ENCODE measurements at regions not wholly inside any gene's neighbourhood (a gene's known extent, or its start where the extent isn't known, plus 50 kb on each side); places are given as distances from the start of the nearest gene placed in this dataset.

GRCh38 chr7:155138204-155138603 is 68.1 kb downstream of the HTR5A start:
- peaks cover 13% of the 10 kb centered on the region for H3K27me3 ChIP-seq (replicated peaks; ENCODE audit: control insufficient read depth, insufficient read depth, low read length)

GRCh38 chr7:155141562-155141961 is 71.4 kb downstream of the HTR5A start:
- Histone ChIP-seq H3K27me3 (replicated peaks; ENCODE audit: control insufficient read depth, insufficient read depth, low read length) (peaks cover 22% of the 10 kb centered on the region), H3K9me3 (ENCODE audit: control insufficient read depth, low read length) (no peaks in the 10 kb centered on the region), H3K4me3 (ENCODE audit: low read length) (no peak overlapping the region), H3K9ac (ENCODE audit: low read length) (no peak overlapping the region), H3K36me3 (ENCODE audit: control insufficient read depth, insufficient read depth, low read length, severe bottlenecking) (no peaks in the 10 kb centered on the region), H3K4me1 (ENCODE audit: control insufficient read depth, insufficient read depth, low read length) (no peaks in the 10 kb centered on the region)
- DNase-seq (ENCODE audit: low read depth) = no peak

More at GRCh38 chr7:155138204-155138603, 68.1 kb downstream of the HTR5A start:
- Histone ChIP-seq H3K4me1 (ENCODE audit: control insufficient read depth, insufficient read depth, low read length) (no peaks in the 10 kb centered on the region), H3K4me3 (ENCODE audit: low read length) (no peak overlapping the region), H3K9me3 (ENCODE audit: control insufficient read depth, low read length) (no peaks in the 10 kb centered on the region), H3K9ac (ENCODE audit: low read length) (no peak overlapping the region), H3K36me3 (ENCODE audit: control insufficient read depth, insufficient read depth, low read length, severe bottlenecking) (no peaks in the 10 kb centered on the region)
- DNase-seq (ENCODE audit: low read depth) = no peak

- H3K4me1 ChIP-seq (ENCODE audit: control insufficient read depth, insufficient read depth, low read length) = no peaks in the 10 kb centered on the region
- DNase-seq (ENCODE audit: low read depth) = no peak
These were observed 73.3 kb downstream of the HTR5A start for GRCh38 chr7:155143381-155143780.

GRCh38 chr7:155144371-155144770 is 74.2 kb downstream of the HTR5A start:
- Histone ChIP-seq H3K9ac (ENCODE audit: low read length) (no peak overlapping the region), H3K9me3 (ENCODE audit: control insufficient read depth, low read length) (no peaks in the 10 kb centered on the region), H3K4me1 (ENCODE audit: control insufficient read depth, insufficient read depth, low read length) (no peaks in the 10 kb centered on the region), H3K4me3 (ENCODE audit: low read length) (no peak overlapping the region), H3K27me3 (replicated peaks; ENCODE audit: control insufficient read depth, insufficient read depth, low read length) (peaks cover 22% of the 10 kb centered on the region), H3K36me3 (ENCODE audit: control insufficient read depth, insufficient read depth, low read length, severe bottlenecking) (no peaks in the 10 kb centered on the region)
- no peak for DNase-seq (ENCODE audit: low read depth)

More at GRCh38 chr7:155143381-155143780, 73.3 kb downstream of the HTR5A start:
- Histone ChIP-seq H3K4me3 (ENCODE audit: low read length) (no peak overlapping the region), H3K9ac (ENCODE audit: low read length) (no peak overlapping the region), H3K9me3 (ENCODE audit: control insufficient read depth, low read length) (no peaks in the 10 kb centered on the region), H3K36me3 (ENCODE audit: control insufficient read depth, insufficient read depth, low read length, severe bottlenecking) (no peaks in the 10 kb centered on the region), H3K27me3 (replicated peaks; ENCODE audit: control insufficient read depth, insufficient read depth, low read length) (peaks cover 22% of the 10 kb centered on the region)

- Histone ChIP-seq H3K9ac (ENCODE audit: low read length) (no peak overlapping the region), H3K27me3 (replicated peaks; ENCODE audit: control insufficient read depth, insufficient read depth, low read length) (peaks cover 22% of the 10 kb centered on the region), H3K4me1 (ENCODE audit: control insufficient read depth, insufficient read depth, low read length) (no peaks in the 10 kb centered on the region), H3K36me3 (ENCODE audit: control insufficient read depth, insufficient read depth, low read length, severe bottlenecking) (no peaks in the 10 kb centered on the region), H3K9me3 (ENCODE audit: control insufficient read depth, low read length) (no peaks in the 10 kb centered on the region), H3K4me3 (ENCODE audit: low read length) (no peak overlapping the region)
- no peak for DNase-seq (ENCODE audit: low read depth)
These were observed 75.5 kb downstream of the HTR5A start for GRCh38 chr7:155145477-155146255.

- H3K4me3 ChIP-seq (ENCODE audit: low read length) = no peak overlapping the region
- H3K4me1 ChIP-seq (ENCODE audit: control insufficient read depth, insufficient read depth, low read length) = no peaks in the 10 kb centered on the region
- H3K9me3 ChIP-seq (ENCODE audit: control insufficient read depth, low read length) = no peaks in the 10 kb centered on the region
- no peak for DNase-seq (ENCODE audit: low read depth)
- no peaks in the 10 kb centered on the region for H3K36me3 ChIP-seq (ENCODE audit: control insufficient read depth, insufficient read depth, low read length, severe bottlenecking)
- peaks cover 9% of the 10 kb centered on the region for H3K27me3 ChIP-seq (replicated peaks; ENCODE audit: control insufficient read depth, insufficient read depth, low read length)
- H3K9ac ChIP-seq (ENCODE audit: low read length) = no peak overlapping the region
These were observed 77.0 kb downstream of the HTR5A start for GRCh38 chr7:155147172-155147571.

GRCh38 chr7:155147624-155148023 is 77.5 kb downstream of the HTR5A start:
- Histone ChIP-seq H3K27me3 (replicated peaks; ENCODE audit: control insufficient read depth, insufficient read depth, low read length) (peaks cover 9% of the 10 kb centered on the region), H3K9ac (ENCODE audit: low read length) (no peak overlapping the region), H3K9me3 (ENCODE audit: control insufficient read depth, low read length) (no peaks in the 10 kb centered on the region), H3K4me1 (ENCODE audit: control insufficient read depth, insufficient read depth, low read length) (no peaks in the 10 kb centered on the region), H3K36me3 (ENCODE audit: control insufficient read depth, insufficient read depth, low read length, severe bottlenecking) (no peaks in the 10 kb centered on the region), H3K4me3 (ENCODE audit: low read length) (no peak overlapping the region)
- no peak for DNase-seq (ENCODE audit: low read depth)

GRCh38 chr7:155153676-155154075 is 83.6 kb downstream of the HTR5A start:
- Histone ChIP-seq H3K4me3 (ENCODE audit: low read length) (no peak overlapping the region), H3K4me1 (ENCODE audit: control insufficient read depth, insufficient read depth, low read length) (no peaks in the 10 kb centered on the region), H3K36me3 (ENCODE audit: control insufficient read depth, insufficient read depth, low read length, severe bottlenecking) (no peaks in the 10 kb centered on the region), H3K27me3 (replicated peaks; ENCODE audit: control insufficient read depth, insufficient read depth, low read length) (peaks cover 4% of the 10 kb centered on the region), H3K9ac (ENCODE audit: low read length) (no peak overlapping the region), H3K9me3 (ENCODE audit: control insufficient read depth, low read length) (peaks cover 4% of the 10 kb centered on the region)
- no peak for DNase-seq (ENCODE audit: low read depth)

GRCh38 chr7:155154586-155154985 is 84.5 kb downstream of the HTR5A start:
- no peak for DNase-seq (ENCODE audit: low read depth)
- Histone ChIP-seq H3K4me1 (ENCODE audit: control insufficient read depth, insufficient read depth, low read length) (no peaks in the 10 kb centered on the region), H3K36me3 (ENCODE audit: control insufficient read depth, insufficient read depth, low read length, severe bottlenecking) (no peaks in the 10 kb centered on the region), H3K9me3 (ENCODE audit: control insufficient read depth, low read length) (peaks cover 4% of the 10 kb centered on the region), H3K9ac (ENCODE audit: low read length) (no peak overlapping the region), H3K4me3 (ENCODE audit: low read length) (no peak overlapping the region), H3K27me3 (replicated peaks; ENCODE audit: control insufficient read depth, insufficient read depth, low read length) (peaks cover 4% of the 10 kb centered on the region)

GRCh38 chr7:155161690-155162089 is 91.6 kb downstream of the HTR5A start:
- Histone ChIP-seq H3K4me1 (ENCODE audit: control insufficient read depth, insufficient read depth, low read length) (peaks cover 6% of the 10 kb centered on the region), H3K36me3 (ENCODE audit: control insufficient read depth, insufficient read depth, low read length, severe bottlenecking) (no peaks in the 10 kb centered on the region), H3K9me3 (ENCODE audit: control insufficient read depth, low read length) (peaks cover 4% of the 10 kb centered on the region), H3K4me3 (ENCODE audit: low read length) (no peak overlapping the region), H3K9ac (ENCODE audit: low read length) (no peak overlapping the region), H3K27me3 (replicated peaks; ENCODE audit: control insufficient read depth, insufficient read depth, low read length) (no peaks in the 10 kb centered on the region)
- no peak for DNase-seq (ENCODE audit: low read depth)

- H3K4me1 ChIP-seq (ENCODE audit: control insufficient read depth, insufficient read depth, low read length) = peaks cover 6% of the 10 kb centered on the region
- DNase-seq (ENCODE audit: low read depth) = no peak
- no peak overlapping the region for H3K4me3 ChIP-seq (ENCODE audit: low read length)
- no peaks in the 10 kb centered on the region for H3K27me3 ChIP-seq (replicated peaks; ENCODE audit: control insufficient read depth, insufficient read depth, low read length)
- peaks cover 4% of the 10 kb centered on the region for H3K9me3 ChIP-seq (ENCODE audit: control insufficient read depth, low read length)
- H3K36me3 ChIP-seq (ENCODE audit: control insufficient read depth, insufficient read depth, low read length, severe bottlenecking) = no peaks in the 10 kb centered on the region
- H3K9ac ChIP-seq (ENCODE audit: low read length) = no peak overlapping the region
These were observed 92.3 kb downstream of the HTR5A start for GRCh38 chr7:155162422-155162821.

- Histone ChIP-seq H3K36me3 (ENCODE audit: control insufficient read depth, insufficient read depth, low read length, severe bottlenecking) (no peaks in the 10 kb centered on the region), H3K27me3 (replicated peaks; ENCODE audit: control insufficient read depth, insufficient read depth, low read length) (no peaks in the 10 kb centered on the region), H3K4me1 (ENCODE audit: control insufficient read depth, insufficient read depth, low read length) (peaks cover 6% of the 10 kb centered on the region), H3K9ac (ENCODE audit: low read length) (no peak overlapping the region), H3K9me3 (ENCODE audit: control insufficient read depth, low read length) (no peaks in the 10 kb centered on the region), H3K4me3 (ENCODE audit: low read length) (no peak overlapping the region)
- DNase-seq (ENCODE audit: low read depth) = no peak
These were observed 93.6 kb downstream of the HTR5A start for GRCh38 chr7:155163696-155164095.
